SK-N-MC (cell line): ENCODE measurements at regions not wholly inside any gene's neighbourhood (a gene's known extent, or its start where the extent isn't known, plus 50 kb on each side); places are given as distances from the start of the nearest gene placed in this dataset.

ENCODE experiments used
- DNase-seq: peaks from one replicate; pipeline ENCODE4 v3.0.0-alpha.2; 2011; ENCODE audit warnings: low read depth, low spot score
- H3K27ac ChIP-seq: fragments of 200-600 bp; sonication (generic); 2 replicates; pipeline ENCODE4 v1.5.1; 2016; ENCODE audit warnings: mixed run types
- H3K36me3 ChIP-seq: fragments of 200-600 bp; sonication (generic); 2 replicates; pipeline ENCODE4 v1.6.1; 2017; ENCODE audit warnings: antibody characterized with exemption, low read length, mixed read lengths; ENCODE audit not compliant: insufficient read depth
- H3K4me3 ChIP-seq: fragments of 200-600 bp; sonication (generic); 2 replicates; pipeline ENCODE4 v1.5.1; 2016
- H3K9ac ChIP-seq: fragments of 200-600 bp; sonication (generic); 2 replicates; pipeline ENCODE4 v1.8.0; 2017; ENCODE audit warnings: mixed run types, mixed read lengths; ENCODE audit not compliant: insufficient read length
- H3K9me3 ChIP-seq: fragments of 200-600 bp; sonication (generic); 2 replicates; pipeline ENCODE4 v1.6.1; 2017; ENCODE audit warnings: low read depth, mild to moderate bottlenecking, antibody characterized with exemption, low read length, moderate library complexity, mixed read lengths
- EZH2 ChIP-seq: fragments of 200-600 bp; sonication (generic); IDR thresholded peaks from one replicate; pipeline ENCODE4 v1.6.1; 2017; ENCODE audit warnings: antibody characterized with exemption
- FOXP2 ChIP-seq: optimal IDR thresholded peaks from 2 replicates; pipeline ENCODE3; 2011; ENCODE audit warnings: mild to moderate bottlenecking, moderate library complexity; ENCODE audit not compliant: insufficient read depth; ENCODE audit errors: extremely low read length, control extremely low read depth
- POLR2AphosphoS5 ChIP-seq: IDR thresholded peaks from 2 replicates; pipeline ENCODE4 v1.6.1; 2012; ENCODE audit warnings: mild to moderate bottlenecking, low read depth, low read length, borderline replicate concordance

DNA sequence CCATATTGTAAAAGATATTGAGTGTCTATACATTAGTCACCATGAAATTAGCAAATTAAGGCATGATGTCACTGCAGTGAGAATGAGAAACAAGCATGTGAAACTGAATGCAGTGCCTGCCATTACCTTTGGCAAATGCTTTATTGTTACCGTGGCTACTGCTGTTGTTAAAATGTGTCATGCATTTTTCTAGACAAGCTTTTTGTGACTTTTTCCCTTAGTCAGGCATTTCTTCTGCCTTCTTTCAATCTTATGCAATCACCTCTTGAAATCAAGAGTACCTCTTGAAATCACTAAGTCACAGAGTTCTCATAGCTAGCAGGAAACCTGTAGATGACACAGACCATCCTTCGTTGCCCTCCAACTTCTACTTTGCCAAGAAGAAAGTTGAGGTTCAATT, 461.7 kb upstream of the TENM4 start:
- DNase-seq: no peak
- no peak overlapping the region for H3K27ac ChIP-seq
- H3K9me3 ChIP-seq: no peaks in the 10 kb centered on the region
- H3K36me3 ChIP-seq: no peaks in the 10 kb centered on the region
- H3K9ac ChIP-seq: no peak overlapping the region
- H3K4me3 ChIP-seq: no peak overlapping the region
- no peak for TF ChIP-seq POLR2AphosphoS5
- TF ChIP-seq FOXP2: no peak

DNA sequence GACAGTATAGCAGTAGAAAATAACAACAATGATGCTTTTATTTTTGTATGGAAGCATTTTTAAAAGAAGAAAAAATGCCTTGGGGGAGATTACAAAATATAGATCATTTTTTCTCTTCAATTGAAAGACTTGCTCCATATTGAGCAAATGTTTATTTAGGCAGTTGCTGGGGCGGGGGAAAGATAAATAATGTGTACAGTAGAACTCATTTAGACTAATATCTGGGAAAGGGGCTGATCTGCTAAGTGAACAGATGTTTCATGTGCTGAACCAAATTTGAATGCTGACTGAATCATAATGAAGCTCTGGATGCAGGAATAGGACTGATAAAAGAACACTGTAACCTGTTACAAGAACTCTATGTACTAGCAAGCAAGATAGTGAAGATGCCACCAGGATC, 457.1 kb upstream of the TENM4 start:
- no peak overlapping the region for H3K27ac ChIP-seq
- no peak overlapping the region for H3K9ac ChIP-seq
- no peaks in the 10 kb centered on the region for H3K9me3 ChIP-seq
- no peak for TF ChIP-seq EZH2
- TF ChIP-seq POLR2AphosphoS5: no peak
- no peak for TF ChIP-seq FOXP2
- H3K36me3 ChIP-seq: no peaks in the 10 kb centered on the region
- H3K4me3 ChIP-seq: no peak overlapping the region
- DNase-seq: no peak

GRCh38 chr11:79896258-79896657, 455.4 kb upstream of the TENM4 start:
- Histone ChIP-seq H3K4me3 (no peak overlapping the region), H3K36me3 (no peaks in the 10 kb centered on the region), H3K9ac (no peak overlapping the region), H3K9me3 (no peaks in the 10 kb centered on the region), H3K27ac (no peak overlapping the region)
- TF ChIP-seq FOXP2 (no peak), POLR2AphosphoS5 (no peak), EZH2 (no peak)
- DNase-seq: no peak

DNA sequence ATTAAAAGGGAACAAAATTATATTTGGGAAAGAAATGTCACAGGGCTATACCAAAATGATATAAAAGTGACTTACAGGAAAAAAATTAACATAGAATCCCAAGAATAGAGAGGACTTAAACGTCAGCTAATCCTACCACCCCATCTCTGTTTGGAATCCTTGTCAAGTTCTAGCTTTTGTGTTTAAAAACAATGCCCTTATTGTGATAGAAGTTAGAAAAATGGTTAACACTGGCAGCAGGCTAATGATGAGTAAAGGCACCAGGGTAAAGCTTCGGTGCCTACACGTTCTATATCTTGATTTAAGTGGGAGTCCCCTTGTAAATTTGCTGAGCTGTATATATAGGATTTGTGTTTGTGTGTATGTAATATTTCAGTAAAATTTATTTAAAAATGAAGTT, 453.3 kb upstream of the TENM4 start:
- H3K9me3 ChIP-seq: no peaks in the 10 kb centered on the region

GRCh38 chr11:79890272-79890671, 449.4 kb upstream of the TENM4 start:
- H3K4me3 ChIP-seq: no peak overlapping the region
- no peak for DNase-seq
- no peak overlapping the region for H3K27ac ChIP-seq
- no peak overlapping the region for H3K9ac ChIP-seq
- no peaks in the 10 kb centered on the region for H3K36me3 ChIP-seq
- no peak for TF ChIP-seq FOXP2
- no peaks in the 10 kb centered on the region for H3K9me3 ChIP-seq

More for the DNA sequence above, 453.3 kb upstream of the TENM4 start:
- no peak overlapping the region for H3K4me3 ChIP-seq
- no peak for TF ChIP-seq EZH2
- TF ChIP-seq POLR2AphosphoS5: no peak
- TF ChIP-seq FOXP2: no peak
- H3K27ac ChIP-seq: no peak overlapping the region
- no peaks in the 10 kb centered on the region for H3K36me3 ChIP-seq
- H3K9ac ChIP-seq: no peak overlapping the region
- no peak for DNase-seq

DNA sequence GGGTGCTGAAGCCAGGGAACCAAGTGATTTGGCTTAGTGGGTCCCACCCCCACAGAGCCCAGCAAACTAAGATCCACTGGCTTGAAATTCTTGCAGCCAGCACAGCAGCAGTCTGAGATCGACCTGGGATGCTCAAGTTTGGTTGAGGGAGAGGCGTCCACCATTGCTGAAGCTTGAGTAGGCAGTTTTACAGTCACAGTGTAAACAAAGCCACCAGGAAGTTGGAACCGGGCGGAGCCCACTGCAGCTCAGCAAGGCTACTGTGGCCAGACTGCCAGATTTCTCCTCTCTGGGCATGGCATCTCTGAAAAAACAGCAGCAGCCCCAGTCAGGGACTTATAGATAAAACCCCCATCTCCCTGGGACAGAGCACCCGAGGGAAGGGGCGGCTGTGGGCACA, 424.1 kb upstream of the TENM4 start:
- Histone ChIP-seq H3K36me3 (no peaks in the 10 kb centered on the region), H3K27ac (no peak overlapping the region), H3K4me3 (no peak overlapping the region), H3K9me3 (no peaks in the 10 kb centered on the region), H3K9ac (no peak overlapping the region)
- TF ChIP-seq EZH2 (no peak), POLR2AphosphoS5 (no peak), FOXP2 (no peak)
- DNase-seq: no peak

DNA sequence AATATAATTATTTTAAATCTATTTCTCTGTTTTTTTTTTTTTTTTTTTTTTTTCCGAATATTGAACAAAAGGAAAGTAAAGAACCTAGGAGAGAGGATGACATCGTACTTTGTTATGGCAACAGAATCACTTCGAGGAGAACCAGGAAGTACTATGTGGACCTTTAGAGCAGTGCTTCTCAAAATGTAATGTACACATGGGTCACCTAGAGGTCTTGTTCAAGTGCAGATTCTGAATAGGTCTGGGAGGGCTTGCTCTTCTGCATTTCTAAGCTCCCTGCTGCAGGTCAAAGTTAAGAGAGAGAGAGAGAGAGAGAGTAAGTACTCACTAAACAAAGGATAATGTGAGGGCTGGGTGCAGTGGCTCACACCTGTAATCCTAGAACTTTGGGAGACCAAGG, 419.5 kb upstream of the TENM4 start:
- no peak for DNase-seq
- H3K9ac ChIP-seq: no peak overlapping the region
- no peaks in the 10 kb centered on the region for H3K36me3 ChIP-seq
- no peak overlapping the region for H3K4me3 ChIP-seq
- TF ChIP-seq POLR2AphosphoS5 (no peak), FOXP2 (no peak), EZH2 (no peak)
- no peak overlapping the region for H3K27ac ChIP-seq
- no peaks in the 10 kb centered on the region for H3K9me3 ChIP-seq

DNA sequence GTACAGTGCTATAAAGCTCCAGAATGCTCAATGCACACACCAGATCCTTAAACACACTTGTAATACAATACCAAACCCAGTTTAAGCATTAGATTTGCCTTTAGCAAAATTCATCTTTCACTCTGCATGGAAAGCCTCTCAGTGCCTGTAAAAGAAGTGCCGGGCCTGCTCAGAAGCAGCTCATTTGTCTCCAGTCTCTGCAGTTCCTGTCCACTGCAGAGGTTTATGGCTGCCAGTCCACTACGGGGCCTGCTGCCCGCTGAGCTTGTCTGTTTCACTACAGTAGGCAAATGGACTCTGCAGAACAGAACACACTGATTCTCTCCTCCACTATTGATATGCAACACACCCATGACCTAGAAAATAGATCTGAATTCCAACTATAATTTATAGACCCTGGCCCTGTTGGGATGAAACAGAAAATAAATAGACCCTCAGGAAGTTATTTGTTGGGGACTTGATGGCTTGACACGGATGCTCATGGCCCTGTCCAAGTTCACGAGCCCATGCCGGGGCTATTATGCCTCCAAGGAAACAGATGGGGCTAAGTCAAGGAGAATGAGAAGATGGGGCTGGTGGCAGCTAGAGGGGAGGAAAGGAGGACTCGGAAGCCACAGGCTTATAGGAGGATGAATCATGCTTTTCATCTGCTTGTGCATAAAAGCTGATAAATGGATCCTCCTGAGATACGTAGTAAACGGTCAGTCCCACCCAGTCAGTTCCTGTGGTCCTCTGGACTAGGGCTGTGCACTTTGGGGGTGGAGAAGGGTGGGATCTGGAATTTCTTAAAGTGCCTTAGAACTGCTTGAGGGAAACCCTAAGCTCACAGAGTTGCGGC, 416.8 kb upstream of the TENM4 start:
- no peak for DNase-seq
- Histone ChIP-seq H3K9me3 (no peaks in the 10 kb centered on the region), H3K36me3 (no peaks in the 10 kb centered on the region), H3K27ac (no peak overlapping the region), H3K9ac (no peak overlapping the region), H3K4me3 (no peak overlapping the region)
- no peak for TF ChIP-seq FOXP2
- TF ChIP-seq POLR2AphosphoS5: no peak
- TF ChIP-seq EZH2: no peak

DNA sequence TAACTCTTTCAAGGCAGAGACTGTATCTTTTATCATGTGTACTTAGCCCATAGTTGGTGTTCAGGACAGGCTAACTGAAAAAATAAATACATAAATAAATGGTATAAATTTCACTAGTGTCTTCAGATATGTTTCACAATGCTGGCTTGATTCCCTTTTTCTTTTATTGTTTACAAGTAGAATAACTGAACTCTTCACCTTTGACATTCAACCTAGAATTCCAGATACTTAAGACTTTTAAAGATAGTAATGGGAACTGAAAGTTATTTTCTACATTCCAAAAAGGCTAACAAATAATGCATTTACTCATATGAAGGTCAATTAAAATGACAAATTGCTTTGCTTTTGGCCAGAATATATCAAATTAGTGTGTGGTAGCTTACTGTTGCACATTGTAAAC, 411.3 kb upstream of the TENM4 start:
- Histone ChIP-seq H3K9me3 (no peaks in the 10 kb centered on the region), H3K36me3 (no peaks in the 10 kb centered on the region), H3K9ac (no peak overlapping the region), H3K4me3 (no peak overlapping the region), H3K27ac (no peak overlapping the region)
- DNase-seq: no peak
- TF ChIP-seq POLR2AphosphoS5 (no peak), FOXP2 (no peak), EZH2 (no peak)

DNA sequence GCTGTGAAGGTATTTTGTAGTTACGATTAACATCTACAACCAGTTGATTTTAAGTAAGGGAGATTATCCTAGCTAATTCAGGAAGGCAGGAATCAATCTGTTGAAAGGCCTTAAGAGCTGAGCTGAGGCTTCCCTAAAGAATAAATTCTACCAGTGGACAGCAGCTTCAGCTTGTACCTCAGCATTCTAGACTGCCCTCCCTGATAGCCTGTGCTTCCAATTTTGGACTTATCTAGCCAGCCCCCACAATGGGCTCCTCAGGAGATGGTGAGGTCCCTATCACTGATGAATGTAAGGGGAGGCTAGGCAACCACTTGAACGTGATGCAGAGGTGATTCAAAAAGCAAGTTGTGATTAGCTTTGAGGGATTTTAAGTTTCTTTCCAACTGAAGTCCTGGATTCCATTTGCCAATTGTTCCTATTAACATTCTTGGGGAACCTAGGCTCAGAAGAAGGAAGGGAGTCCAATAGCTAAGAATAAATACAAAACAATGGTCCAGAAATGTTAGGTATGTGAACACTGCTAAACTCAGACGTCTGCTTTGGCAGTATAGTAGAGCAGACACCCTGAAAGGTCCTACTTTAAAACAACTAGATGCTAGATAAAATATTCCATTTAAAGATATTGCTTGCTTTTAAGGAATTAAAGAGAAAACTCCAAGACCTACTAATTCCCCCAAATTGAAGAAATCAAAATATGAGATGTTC, 404.3 kb upstream of the TENM4 start:
- H3K4me3 ChIP-seq: no peak overlapping the region
- H3K9me3 ChIP-seq: no peaks in the 10 kb centered on the region
- no peaks in the 10 kb centered on the region for H3K36me3 ChIP-seq
- no peak overlapping the region for H3K27ac ChIP-seq
- no peak overlapping the region for H3K9ac ChIP-seq
- no peak for DNase-seq
- TF ChIP-seq FOXP2 (no peak), POLR2AphosphoS5 (no peak)
